Smooth muscle cell (in vitro differentiated cells): ENCODE measurements at regions not wholly inside any gene's neighbourhood (a gene's known extent, or its start where the extent isn't known, plus 50 kb on each side); places are given as distances from the start of the nearest gene placed in this dataset.

Experiments
- DNase-seq: peaks from one replicate; lab custom pipeline; 2025; ENCODE audit not compliant: unreplicated experiment; lab: John Stamatoyannopoulos, UW
- H2AFZ ChIP-seq: fragments of 200-600 bp; sonication (generic); 2 replicates; pipeline ENCODE4 v1.6.0; 2016; ENCODE audit warnings: antibody characterized with exemption, low read depth, mild to moderate bottlenecking
- H3F3A ChIP-seq: fragments of 200-600 bp; sonication (generic); 2 replicates; pipeline ENCODE4 v1.6.0; 2017; ENCODE audit warnings: antibody characterized with exemption, low read depth
- H3K27ac ChIP-seq: fragments of 200-600 bp; sonication (generic); 2 replicates; pipeline ENCODE4 v1.5.1; 2016; ENCODE audit warnings: low read depth, mild to moderate bottlenecking
- H3K27me3 ChIP-seq: fragments of 200-600 bp; sonication (generic); 2 replicates; pipeline ENCODE4 v1.6.1; 2016; ENCODE audit warnings: low read depth, mild to moderate bottlenecking
- H3K36me3 ChIP-seq: fragments of 200-600 bp; sonication (generic); 2 replicates; pipeline ENCODE4 v1.5.1; 2016; ENCODE audit warnings: low read depth
- H3K4me1 ChIP-seq: fragments of 200-600 bp; sonication (generic); 2 replicates; pipeline ENCODE4 v1.5.1; 2016; ENCODE audit warnings: low read depth
- H3K4me2 ChIP-seq: fragments of 200-600 bp; sonication (generic); 2 replicates; pipeline ENCODE4 v1.6.0; 2016; ENCODE audit warnings: mild to moderate bottlenecking
- H3K4me3 ChIP-seq: fragments of 200-600 bp; sonication (generic); 2 replicates; pipeline ENCODE4 v1.5.1; 2016; ENCODE audit warnings: mild to moderate bottlenecking
- H3K79me2 ChIP-seq: fragments of 200-600 bp; sonication (generic); 2 replicates; pipeline ENCODE4 v1.6.0; 2016; ENCODE audit warnings: low read depth, mild to moderate bottlenecking
- H3K9ac ChIP-seq: fragments of 200-600 bp; sonication (generic); 2 replicates; pipeline ENCODE4 v1.6.0; 2016; ENCODE audit warnings: low read depth
- H3K9me3 ChIP-seq: fragments of 200-600 bp; sonication (generic); replicated peaks from 2 replicates; pipeline ENCODE4 v1.5.1; 2016; ENCODE audit warnings: low read depth
- H4K20me1 ChIP-seq: fragments of 200-600 bp; sonication (generic); 2 replicates; pipeline ENCODE4 v1.6.0; 2016; ENCODE audit warnings: low read depth
- CTCF ChIP-seq: fragments of 200-600 bp; sonication (generic); IDR thresholded peaks from 2 replicates; pipeline ENCODE4 v1.5.1; 2017; ENCODE audit warnings: borderline replicate concordance, mild to moderate bottlenecking, antibody characterized with exemption; ENCODE audit not compliant: insufficient read depth, poor library complexity, severe bottlenecking
- WGBS: methylation state at CpG from one replicate; pipeline ENCODE4 v1.1.7; 2016; ENCODE audit warnings: low lambda C conversion rate; 5-methylcytosine and 5-hydroxymethylcytosine counted together

GRCh38 chr11:70587075-70587389 is 188.7 kb downstream of the CTTN start:
- H3K4me1 ChIP-seq: no peaks in the 10 kb centered on the region
- no peak for DNase-seq
- H3K27ac ChIP-seq: no peak overlapping the region
- H2AFZ ChIP-seq: no peak overlapping the region
- H3K4me2 ChIP-seq: no peak overlapping the region
- no peaks in the 10 kb centered on the region for H3K9me3 ChIP-seq
- H3K79me2 ChIP-seq: no peaks in the 10 kb centered on the region
- no peaks in the 10 kb centered on the region for H4K20me1 ChIP-seq
- no peak for TF ChIP-seq CTCF
- no peak overlapping the region for H3K4me3 ChIP-seq
- H3K36me3 ChIP-seq: no peaks in the 10 kb centered on the region
- H3K27me3 ChIP-seq: no peaks in the 10 kb centered on the region
- H3K9ac ChIP-seq: no peak overlapping the region
- WGBS: 69% methylated on average over 9 of the region's 9 CpGs
- H3F3A ChIP-seq: no peaks in the 10 kb centered on the region

GRCh38 chr11:70590356-70590991 is 192.1 kb downstream of the CTTN start:
- H3K4me2 ChIP-seq: no peak overlapping the region
- H2AFZ ChIP-seq: no peak overlapping the region
- DNase-seq: no peak
- H3K4me3 ChIP-seq: no peak overlapping the region
- no peaks in the 10 kb centered on the region for H3F3A ChIP-seq
- no peak overlapping the region for H3K9ac ChIP-seq
- no peaks in the 10 kb centered on the region for H4K20me1 ChIP-seq
- no peaks in the 10 kb centered on the region for H3K9me3 ChIP-seq
- TF ChIP-seq CTCF: no peak
- no peaks in the 10 kb centered on the region for H3K4me1 ChIP-seq
- no peaks in the 10 kb centered on the region for H3K27me3 ChIP-seq
- H3K79me2 ChIP-seq: no peaks in the 10 kb centered on the region
- H3K27ac ChIP-seq: no peak overlapping the region
- no peaks in the 10 kb centered on the region for H3K36me3 ChIP-seq
- 64% methylated on average over 7 of the region's 7 CpGs for WGBS

GRCh38 chr11:70592641-70593165 is 194.4 kb downstream of the CTTN start:
- 90% methylated on average over 17 of the region's 17 CpGs for WGBS
- H3K9me3 ChIP-seq: no peaks in the 10 kb centered on the region
- DNase-seq: no peak

More at GRCh38 chr11:70592641-70593165, 194.4 kb downstream of the CTTN start:
- Histone ChIP-seq H3K79me2 (no peaks in the 10 kb centered on the region), H3K36me3 (no peaks in the 10 kb centered on the region), H2AFZ (no peak overlapping the region), H4K20me1 (no peaks in the 10 kb centered on the region), H3K27ac (no peak overlapping the region), H3K27me3 (no peaks in the 10 kb centered on the region), H3K4me2 (no peak overlapping the region), H3K9ac (no peak overlapping the region), H3K4me3 (no peak overlapping the region), H3K4me1 (no peaks in the 10 kb centered on the region), H3F3A (no peaks in the 10 kb centered on the region)
- TF ChIP-seq CTCF: no peak
